ENCODE measurements at regions not wholly inside any gene's neighbourhood (a gene's known extent, or its start where the extent isn't known, plus 50 kb on each side); places are given as distances from the start of the nearest gene placed in this dataset.

- in situ Hi-C loops (cut with HindIII; ENCODE audit: low sequenced_read_pairs): no loop called here
- TF ChIP-seq CTCF (IDR thresholded peaks at IDR 0.05; ENCODE audit: low read depth, low read length, missing control alignments): no peak
- no peak overlapping the region for H3K4me3 ChIP-seq (ENCODE audit: low read depth, low read length)
- DNase-seq (ENCODE audit: low read depth): no peak
Measured at GRCh38 chr4:71255976-71256375, 82.8 kb upstream of the SLC4A4 start.

- in situ Hi-C loops (cut with HindIII; ENCODE audit: low sequenced_read_pairs): no loop called here
- DNase-seq (ENCODE audit: low read depth): no peak
- no peak overlapping the region for H3K4me3 ChIP-seq (ENCODE audit: low read depth, low read length)
- no peak for TF ChIP-seq CTCF (IDR thresholded peaks at IDR 0.05; ENCODE audit: low read depth, low read length, missing control alignments)
Measured at GRCh38 chr4:71257761-71258160, 81.1 kb upstream of the SLC4A4 start.

GRCh38 chr4:71258323-71258722 is 80.5 kb upstream of the SLC4A4 start:
- in situ Hi-C loops (cut with HindIII; ENCODE audit: low sequenced_read_pairs): no loop called here
- DNase-seq (ENCODE audit: low read depth): no peak
- H3K4me3 ChIP-seq (ENCODE audit: low read depth, low read length): no peak overlapping the region
- no peak for TF ChIP-seq CTCF (IDR thresholded peaks at IDR 0.05; ENCODE audit: low read depth, low read length, missing control alignments)

- no peak for TF ChIP-seq CTCF (IDR thresholded peaks at IDR 0.05; ENCODE audit: low read depth, low read length, missing control alignments)
- in situ Hi-C loops (cut with HindIII; ENCODE audit: low sequenced_read_pairs): no loop called here
- no peak for DNase-seq (ENCODE audit: low read depth)
- H3K4me3 ChIP-seq (ENCODE audit: low read depth, low read length): no peak overlapping the region
Measured at GRCh38 chr4:71259280-71259679, 79.5 kb upstream of the SLC4A4 start.

- TF ChIP-seq CTCF (IDR thresholded peaks at IDR 0.05; ENCODE audit: low read depth, low read length, missing control alignments): no peak
- no peak for DNase-seq (ENCODE audit: low read depth)
- in situ Hi-C loops (cut with HindIII; ENCODE audit: low sequenced_read_pairs): no loop called here
- H3K4me3 ChIP-seq (ENCODE audit: low read depth, low read length): no peak overlapping the region
Measured at GRCh38 chr4:71259911-71260331, 78.9 kb upstream of the SLC4A4 start.

GRCh38 chr4:71260544-71260943 is 78.3 kb upstream of the SLC4A4 start:
- in situ Hi-C loops (cut with HindIII; ENCODE audit: low sequenced_read_pairs): no loop called here
- TF ChIP-seq CTCF (IDR thresholded peaks at IDR 0.05; ENCODE audit: low read depth, low read length, missing control alignments): no peak
- no peak for DNase-seq (ENCODE audit: low read depth)
- no peak overlapping the region for H3K4me3 ChIP-seq (ENCODE audit: low read depth, low read length)

GRCh38 chr4:71261001-71261400 is 77.8 kb upstream of the SLC4A4 start:
- H3K4me3 ChIP-seq (ENCODE audit: low read depth, low read length): no peak overlapping the region
- TF ChIP-seq CTCF (IDR thresholded peaks at IDR 0.05; ENCODE audit: low read depth, low read length, missing control alignments): no peak
- DNase-seq (ENCODE audit: low read depth): no peak
- in situ Hi-C loops (cut with HindIII; ENCODE audit: low sequenced_read_pairs): no loop called here

Measured in astrocyte of the cerebellum (primary cell).